ENCODE measurements at regions not wholly inside any gene's neighbourhood (a gene's known extent, or its start where the extent isn't known, plus 50 kb on each side); places are given as distances from the start of the nearest gene placed in this dataset.

DNA sequence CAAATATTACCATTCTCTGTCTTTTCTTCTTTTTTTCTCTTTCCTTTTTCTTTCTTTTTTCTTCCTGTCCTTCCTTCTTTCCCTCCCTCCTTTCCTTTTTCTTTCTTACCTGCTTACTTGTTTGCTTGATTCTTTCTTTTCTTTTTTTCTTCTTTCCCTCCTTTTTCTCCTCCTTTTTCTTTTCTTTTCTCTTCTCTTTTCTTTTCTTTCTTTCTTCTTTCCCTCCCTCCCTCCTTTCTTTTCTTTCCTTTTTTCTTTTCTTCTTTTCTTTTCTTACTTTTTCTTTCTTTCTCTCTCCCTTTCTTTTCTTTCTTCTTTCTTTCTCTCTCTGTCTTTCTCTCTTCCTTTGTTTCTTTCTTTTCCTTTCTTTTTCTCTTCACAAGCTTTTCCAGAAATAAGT is 697.4 kb upstream of the ADGRL3 start:
- CTCF ChIA-PET: no interaction called here
- Mint-ChIP-seq H3K36me3 (ENCODE audit: insufficient read depth, unreplicated experiment) (no peaks in the 10 kb centered on the region), H3K27me3 (ENCODE audit: unreplicated experiment) (no peaks in the 10 kb centered on the region), H3K9me3 (ENCODE audit: low read depth, unreplicated experiment) (peaks cover 11% of the 10 kb centered on the region), H3K4me1 (ENCODE audit: low read depth, unreplicated experiment) (no peaks in the 10 kb centered on the region), H3K4me3 (ENCODE audit: low read depth, unreplicated experiment) (no peak overlapping the region), H3K27ac (ENCODE audit: unreplicated experiment) (no peak overlapping the region)
- BruUV-seq (replicated peaks): no TSS peak
- TF ChIP-seq, protein P1, sequence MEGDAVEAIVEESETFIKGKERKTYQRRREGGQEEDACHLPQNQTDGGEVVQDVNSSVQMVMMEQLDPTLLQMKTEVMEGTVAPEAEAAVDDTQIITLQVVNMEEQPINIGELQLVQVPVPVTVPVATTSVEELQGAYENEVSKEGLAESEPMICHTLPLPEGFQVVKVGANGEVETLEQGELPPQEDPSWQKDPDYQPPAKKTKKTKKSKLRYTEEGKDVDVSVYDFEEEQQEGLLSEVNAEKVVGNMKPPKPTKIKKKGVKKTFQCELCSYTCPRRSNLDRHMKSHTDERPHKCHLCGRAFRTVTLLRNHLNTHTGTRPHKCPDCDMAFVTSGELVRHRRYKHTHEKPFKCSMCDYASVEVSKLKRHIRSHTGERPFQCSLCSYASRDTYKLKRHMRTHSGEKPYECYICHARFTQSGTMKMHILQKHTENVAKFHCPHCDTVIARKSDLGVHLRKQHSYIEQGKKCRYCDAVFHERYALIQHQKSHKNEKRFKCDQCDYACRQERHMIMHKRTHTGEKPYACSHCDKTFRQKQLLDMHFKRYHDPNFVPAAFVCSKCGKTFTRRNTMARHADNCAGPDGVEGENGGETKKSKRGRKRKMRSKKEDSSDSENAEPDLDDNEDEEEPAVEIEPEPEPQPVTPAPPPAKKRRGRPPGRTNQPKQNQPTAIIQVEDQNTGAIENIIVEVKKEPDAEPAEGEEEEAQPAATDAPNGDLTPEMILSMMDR (IDR thresholded peaks at IDR 0.05; ENCODE audit: unreplicated experiment): no peak
- DNase-seq: no peak
- intact Hi-C loops (cut with micrococcal nuclease; ENCODE audit: unreplicated experiment): no loop called here

DNA sequence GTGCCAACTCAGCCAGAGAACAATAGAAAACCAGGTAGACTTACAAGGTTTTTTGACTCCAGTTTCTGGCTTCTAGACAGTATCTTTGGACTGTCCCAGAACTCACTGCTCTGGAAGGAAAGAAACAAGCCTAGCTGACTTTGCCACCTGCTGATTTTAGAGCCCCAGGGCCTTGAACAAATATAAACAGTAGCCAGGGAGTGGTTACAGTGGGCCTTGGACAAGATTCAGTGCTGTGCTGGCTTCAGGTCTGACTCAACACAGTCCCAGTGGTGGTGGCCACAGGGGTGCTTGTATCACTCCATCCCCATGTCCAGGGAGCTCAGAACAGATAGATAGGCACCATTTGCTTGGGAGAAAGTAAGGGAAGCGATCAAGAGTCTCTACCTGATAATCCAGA is 694.1 kb upstream of the ADGRL3 start:
- CTCF ChIA-PET: no interaction called here
- no peaks in the 10 kb centered on the region for H3K4me1 Mint-ChIP-seq (ENCODE audit: low read depth, unreplicated experiment)
- no TSS peak for BruUV-seq (replicated peaks)
- no peak overlapping the region for H3K27ac Mint-ChIP-seq (ENCODE audit: unreplicated experiment)
- H3K4me3 Mint-ChIP-seq (ENCODE audit: low read depth, unreplicated experiment): no peak overlapping the region
- H3K27me3 Mint-ChIP-seq (ENCODE audit: unreplicated experiment): no peaks in the 10 kb centered on the region
- H3K36me3 Mint-ChIP-seq (ENCODE audit: insufficient read depth, unreplicated experiment): no peaks in the 10 kb centered on the region
- intact Hi-C loops (cut with micrococcal nuclease; ENCODE audit: unreplicated experiment): no loop called here
- DNase-seq: no peak
- H3K9me3 Mint-ChIP-seq (ENCODE audit: low read depth, unreplicated experiment): peaks cover 13% of the 10 kb centered on the region
- TF ChIP-seq, protein P1 (IDR thresholded peaks at IDR 0.05; ENCODE audit: unreplicated experiment): no peak

DNA sequence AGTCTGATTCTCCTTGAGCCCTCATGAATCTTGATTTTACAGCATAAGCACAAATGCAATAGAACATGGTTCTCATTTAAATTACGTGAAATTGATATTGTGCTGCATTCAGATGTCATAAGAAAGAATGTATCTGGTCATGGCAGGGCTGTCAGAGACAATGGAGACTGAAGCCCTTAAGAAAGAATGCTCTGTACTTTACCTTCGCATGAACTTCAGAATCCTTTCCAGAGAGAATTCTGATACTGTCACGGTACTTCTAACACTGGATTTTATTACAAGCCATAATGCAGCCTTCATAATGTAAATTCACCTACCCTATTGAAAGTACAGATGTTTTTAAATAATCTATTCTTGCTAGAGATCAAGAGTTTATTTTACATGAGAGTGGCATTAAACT is 677.9 kb upstream of the ADGRL3 start:
- CTCF ChIA-PET: no interaction called here
- H3K27me3 Mint-ChIP-seq (ENCODE audit: unreplicated experiment): no peaks in the 10 kb centered on the region
- intact Hi-C loops (cut with micrococcal nuclease; ENCODE audit: unreplicated experiment): no loop called here
- no TSS peak for BruUV-seq (replicated peaks)
- H3K4me3 Mint-ChIP-seq (ENCODE audit: low read depth, unreplicated experiment): no peak overlapping the region
- no peak for DNase-seq
- peaks cover 5% of the 10 kb centered on the region for H3K9me3 Mint-ChIP-seq (ENCODE audit: low read depth, unreplicated experiment)
- TF ChIP-seq, protein P1 (IDR thresholded peaks at IDR 0.05; ENCODE audit: unreplicated experiment): no peak
- no peak overlapping the region for H3K27ac Mint-ChIP-seq (ENCODE audit: unreplicated experiment)
- no peaks in the 10 kb centered on the region for H3K36me3 Mint-ChIP-seq (ENCODE audit: insufficient read depth, unreplicated experiment)
- H3K4me1 Mint-ChIP-seq (ENCODE audit: low read depth, unreplicated experiment): no peaks in the 10 kb centered on the region

DNA sequence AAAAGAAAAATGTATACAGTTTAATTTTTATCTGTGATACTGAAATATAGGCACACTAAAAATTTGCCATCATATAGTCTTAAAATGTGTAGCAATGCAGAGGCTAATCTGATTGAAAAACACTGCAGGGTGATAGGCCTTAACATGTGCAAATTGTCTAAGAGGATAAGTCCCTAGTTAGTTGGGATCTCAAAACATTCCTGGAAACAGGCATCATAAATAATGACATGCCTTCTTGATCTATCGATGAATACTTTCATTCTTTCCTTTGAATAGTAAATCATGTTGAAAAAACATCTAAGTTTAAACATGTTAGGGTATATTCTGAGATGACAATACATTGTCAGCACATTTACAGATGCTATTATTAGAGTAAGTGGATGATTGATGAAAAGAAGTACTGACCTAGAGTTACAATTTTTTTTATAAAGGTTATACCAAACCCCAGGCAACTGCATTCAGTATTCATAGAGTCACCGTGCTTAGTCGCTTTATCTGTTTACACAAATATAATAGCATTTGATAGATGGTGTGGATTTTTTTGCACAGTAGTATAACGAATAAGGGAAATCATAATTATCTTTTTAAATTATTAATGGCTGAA is 668.2 kb upstream of the ADGRL3 start:
- intact Hi-C loops (cut with micrococcal nuclease; ENCODE audit: unreplicated experiment): no loop called here
- Mint-ChIP-seq H3K27me3 (ENCODE audit: unreplicated experiment) (no peaks in the 10 kb centered on the region), H3K9me3 (ENCODE audit: low read depth, unreplicated experiment) (peaks cover 14% of the 10 kb centered on the region), H3K36me3 (ENCODE audit: insufficient read depth, unreplicated experiment) (no peaks in the 10 kb centered on the region), H3K4me1 (ENCODE audit: low read depth, unreplicated experiment) (no peaks in the 10 kb centered on the region), H3K4me3 (ENCODE audit: low read depth, unreplicated experiment) (no peak overlapping the region), H3K27ac (ENCODE audit: unreplicated experiment) (no peak overlapping the region)
- TF ChIP-seq, protein P1 (IDR thresholded peaks at IDR 0.05; ENCODE audit: unreplicated experiment): no peak
- no peak for DNase-seq
- CTCF ChIA-PET: no interaction called here
- BruUV-seq (replicated peaks): no TSS peak

Data from Calu3 (cell line).